GM19372 (cell line): ENCODE measurements at regions not wholly inside any gene's neighbourhood (a gene's known extent, or its start where the extent isn't known, plus 50 kb on each side); places are given as distances from the start of the nearest gene placed in this dataset.
"Not testable (repeated sequence)": the region's sequence is repeated elsewhere in the genome, so short reads cannot be mapped to it uniquely, and the experiment has no call there.

ENCODE experiments used
- ATAC-seq: cut with Tn5 transposase; IDR thresholded peaks from one replicate; pipeline ENCODE4 v1.9.1; 2021; ENCODE audit warnings: mild to moderate bottlenecking, low read depth, moderate library complexity; ENCODE audit not compliant: unreplicated experiment

GRCh38 chr2:120544522-120544921 is 191.1 kb upstream of the GLI2 start:
- no peak for ATAC-seq

GRCh38 chr2:120545007-120545406 is 190.7 kb upstream of the GLI2 start:
- ATAC-seq, result not testable (repeated sequence)

- no peak for ATAC-seq
Observed at GRCh38 chr2:120545521-120546047, 190.1 kb upstream of the GLI2 start.

GRCh38 chr2:120546048-120546864 is 189.4 kb upstream of the GLI2 start:
- ATAC-seq, result no peak

GRCh38 chr2:120546865-120547390 is 188.7 kb upstream of the GLI2 start:
- no peak for ATAC-seq

DNA sequence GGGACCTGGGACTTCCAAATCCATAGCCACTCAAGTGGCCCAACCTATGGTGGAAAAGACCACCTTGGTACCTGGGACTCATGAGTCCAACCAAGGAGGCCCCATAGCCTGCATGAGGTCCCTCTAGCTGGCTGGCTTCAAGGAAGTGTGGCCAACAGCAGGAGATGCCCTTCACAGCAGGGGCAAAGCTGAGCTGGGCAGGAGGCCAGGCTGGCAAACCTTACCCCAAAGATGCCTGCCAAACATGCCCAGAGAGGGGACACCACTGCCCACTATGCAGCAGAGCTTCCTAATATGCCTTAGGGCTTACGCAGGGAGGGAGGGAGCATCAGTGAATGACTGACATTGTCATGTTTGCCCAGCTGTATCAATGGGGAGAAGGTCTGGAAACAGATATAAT is 188.0 kb upstream of the GLI2 start:
- ATAC-seq, result no peak

DNA sequence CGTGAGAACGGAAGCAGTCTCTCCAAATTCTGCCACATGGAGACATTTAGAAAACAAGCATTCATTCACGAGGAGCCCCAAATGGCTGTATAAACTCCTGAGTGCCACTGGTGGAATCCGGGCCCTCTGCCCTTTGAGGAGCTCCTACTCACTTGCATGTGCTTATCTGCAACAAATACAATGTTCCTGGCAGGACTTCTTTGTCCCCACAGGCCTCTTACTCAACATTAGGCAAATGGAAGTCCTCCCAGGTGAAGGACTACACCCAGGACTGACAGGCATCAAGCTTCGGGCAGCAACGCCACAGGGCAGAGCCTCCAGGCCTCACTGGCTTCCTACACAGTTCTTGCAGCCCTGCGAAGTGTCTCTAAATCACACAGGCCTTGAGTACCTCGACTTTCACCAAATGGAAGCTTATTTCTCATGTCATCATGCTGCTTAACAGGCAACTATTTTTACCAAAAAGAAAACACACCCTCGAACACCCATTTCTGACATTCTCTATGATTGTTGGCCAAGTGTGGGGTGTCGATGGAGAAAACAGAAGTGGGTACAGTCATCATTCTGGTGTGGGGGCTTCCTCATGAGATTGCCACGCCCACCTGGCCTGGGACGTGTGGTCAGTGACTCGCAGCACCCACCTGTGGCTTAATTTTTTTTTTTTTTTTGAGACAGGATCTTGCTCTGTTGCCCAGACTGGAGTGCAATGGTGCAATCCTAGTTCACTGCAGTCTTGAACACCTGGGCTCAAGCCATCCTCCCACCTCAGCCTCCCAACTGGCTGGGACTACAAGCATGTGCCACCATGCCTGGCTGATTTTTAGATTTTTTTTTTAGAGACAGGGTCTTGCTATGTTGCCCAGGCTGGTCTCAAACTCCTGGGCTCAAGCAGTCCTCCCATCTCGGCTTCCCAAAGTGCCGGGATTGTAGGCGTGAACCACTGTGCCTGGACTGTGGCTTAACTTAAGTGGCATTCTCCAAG is 186.8 kb upstream of the GLI2 start:
- ATAC-seq, result no peak

- ATAC-seq, result no peak
Observed at GRCh38 chr2:120549841-120550240, 185.8 kb upstream of the GLI2 start.

DNA sequence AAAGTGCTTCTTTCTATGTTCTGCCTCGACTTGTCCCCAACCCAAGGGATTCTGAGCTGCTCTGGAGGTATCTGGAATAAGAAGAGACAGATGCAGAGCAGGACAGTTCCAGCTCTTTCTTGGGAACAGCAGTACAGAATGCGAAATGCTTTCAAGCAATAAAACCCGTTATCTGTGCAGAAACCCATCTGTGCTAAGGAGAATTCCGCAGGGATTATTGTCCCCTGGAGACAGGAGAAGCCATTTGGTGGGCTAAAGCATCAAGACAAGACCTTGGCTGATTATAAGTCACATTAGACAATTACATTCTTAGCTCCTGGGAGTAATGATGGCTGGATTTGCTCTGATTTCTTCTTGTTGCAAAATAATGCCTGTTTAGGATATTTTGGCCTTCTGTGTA is 185.4 kb upstream of the GLI2 start:
- ATAC-seq, result no peak

GRCh38 chr2:120550893-120551446 is 184.7 kb upstream of the GLI2 start:
- no peak for ATAC-seq

DNA sequence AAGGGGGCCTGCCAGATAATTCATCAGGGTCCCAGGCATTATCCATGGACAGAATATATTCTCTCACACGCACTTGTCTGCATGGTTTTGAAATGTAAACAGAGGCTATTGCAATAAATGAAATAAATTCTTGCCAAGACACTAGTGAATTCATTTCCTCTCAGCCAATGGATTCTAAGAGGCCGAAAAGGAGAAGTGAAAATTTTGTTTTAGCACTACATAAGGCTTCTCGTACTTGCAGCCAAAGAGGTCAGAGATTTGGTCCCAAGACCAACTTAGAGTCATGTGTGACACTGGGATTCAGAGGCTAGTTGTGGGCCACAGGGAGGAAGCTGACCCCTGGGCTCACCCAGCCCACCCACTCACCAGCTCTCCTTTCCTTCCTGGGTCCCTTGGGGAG is 184.1 kb upstream of the GLI2 start:
- no peak for ATAC-seq

- ATAC-seq, result no peak
Observed at GRCh38 chr2:120552079-120552478, 183.6 kb upstream of the GLI2 start.

DNA sequence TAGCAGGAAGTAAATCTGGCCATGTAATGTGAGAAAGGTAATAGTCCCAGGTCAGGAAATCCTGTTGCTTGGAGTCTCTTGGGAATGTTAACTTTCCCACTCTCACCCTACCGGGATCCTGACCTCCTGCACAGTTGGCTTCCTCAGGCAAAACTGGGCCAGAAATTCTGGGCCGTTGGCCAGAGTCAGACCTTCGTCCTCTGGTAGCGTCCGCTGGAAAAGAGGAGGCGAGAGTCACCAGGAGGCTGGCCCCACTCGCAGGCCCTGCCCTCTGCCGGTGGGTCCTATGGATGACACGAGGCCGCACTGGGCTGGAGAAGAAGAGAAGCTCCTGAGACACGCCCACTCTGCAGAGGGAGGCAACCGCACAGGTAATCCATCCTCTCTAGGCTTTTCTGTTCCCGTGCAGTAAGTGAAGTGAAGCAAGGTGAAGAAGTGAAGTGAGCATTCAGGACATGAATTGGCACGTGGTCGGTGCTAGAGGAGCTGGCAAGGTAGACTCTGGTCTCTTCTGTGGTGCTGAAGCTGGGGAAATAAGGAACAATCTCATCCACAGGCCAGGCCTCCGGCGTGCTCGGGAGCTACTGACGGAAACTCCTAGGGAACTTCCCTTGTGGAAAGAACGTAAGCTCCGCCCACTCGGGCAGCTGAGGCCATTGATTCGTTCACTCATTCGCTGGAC is 182.7 kb upstream of the GLI2 start:
- ATAC-seq, result no peak

DNA sequence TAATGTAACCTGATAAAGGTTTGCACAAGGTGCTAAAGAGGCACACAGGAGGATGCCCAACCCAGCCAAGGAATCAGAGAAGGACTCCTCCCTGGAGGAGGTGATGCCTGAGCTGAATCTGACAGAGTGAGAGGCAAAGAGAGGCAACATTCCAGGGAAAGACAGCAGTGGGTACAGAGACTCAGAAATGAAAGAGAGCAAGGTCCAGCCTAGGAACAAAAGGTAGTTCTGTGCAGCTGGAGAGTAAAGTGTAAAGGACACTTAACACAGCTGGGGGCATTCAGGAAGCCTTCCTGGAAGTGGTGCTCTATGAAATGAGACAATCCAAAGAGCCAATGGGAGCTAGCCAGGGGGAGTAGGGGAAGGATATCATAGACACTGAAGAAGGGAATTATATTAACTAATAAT is 181.0 kb upstream of the GLI2 start:
- ATAC-seq, result no peak

GRCh38 chr2:120555092-120555491 is 180.6 kb upstream of the GLI2 start:
- ATAC-seq, result no peak

GRCh38 chr2:120556911-120557310 is 178.8 kb upstream of the GLI2 start:
- no peak for ATAC-seq

- no peak for ATAC-seq
Observed at GRCh38 chr2:120558847-120559246, 176.8 kb upstream of the GLI2 start.

DNA sequence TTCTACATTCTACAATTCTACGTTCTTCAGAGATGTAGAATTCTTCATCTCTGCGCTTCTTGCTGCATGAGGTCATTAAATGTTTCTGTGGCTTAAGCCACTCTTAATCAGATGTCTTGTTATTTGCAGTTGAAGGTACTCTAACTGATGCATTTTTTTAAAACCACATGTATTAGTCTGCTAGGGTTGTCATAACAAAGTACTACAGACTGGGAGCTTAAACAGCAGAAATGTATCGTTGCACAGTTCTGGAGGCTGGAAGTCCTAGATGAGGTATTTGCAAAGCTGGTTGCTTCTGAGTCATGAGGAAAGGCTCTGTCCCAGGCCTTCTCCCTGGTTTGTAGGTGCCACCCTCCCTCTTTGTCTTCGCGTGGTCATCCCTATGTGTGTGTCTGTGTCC is 176.3 kb upstream of the GLI2 start:
- ATAC-seq, result no peak

- ATAC-seq, result no peak
Observed at GRCh38 chr2:120560330-120560729, 175.3 kb upstream of the GLI2 start.

- ATAC-seq, result no peak
Observed at GRCh38 chr2:120561379-120562035, 174.2 kb upstream of the GLI2 start.
